ENCODE measurements at regions not wholly inside any gene's neighbourhood (a gene's known extent, or its start where the extent isn't known, plus 50 kb on each side); places are given as distances from the start of the nearest gene placed in this dataset.

DNA sequence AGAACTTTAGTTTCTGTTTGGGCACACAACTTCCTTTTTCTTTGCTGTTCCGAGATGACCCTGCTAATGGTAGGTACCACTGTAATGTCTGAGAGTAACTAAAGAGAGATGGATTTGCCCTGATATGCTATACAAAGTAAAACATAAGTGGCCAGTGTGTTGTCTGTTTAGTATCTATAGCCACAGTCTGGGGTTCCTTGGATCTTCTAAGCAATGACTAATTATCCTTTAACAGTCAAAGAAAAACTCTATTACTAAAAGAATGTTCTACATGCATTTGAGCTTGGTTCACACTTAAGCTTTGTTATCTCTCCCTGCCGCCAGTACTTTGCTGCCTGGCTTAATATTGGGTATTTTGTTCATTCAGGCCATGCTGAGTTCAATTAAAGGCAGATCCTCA is 1051.9 kb upstream of the FLRT2 start:
- no peak for TF ChIP-seq POLR2A (IDR thresholded peaks at IDR 0.05; ENCODE audit: low read depth, low read length)
- TF ChIP-seq TAF1 (IDR thresholded peaks at IDR 0.05; ENCODE audit: low read depth, low read length): no peak
- TF ChIP-seq POLR2AphosphoS5 (IDR thresholded peaks at IDR 0.05; ENCODE audit: low read depth, low read length): no peak
- no peak for TF ChIP-seq SPI1 (IDR thresholded peaks at IDR 0.05; ENCODE audit: low read depth, low read length)

Data from GM12891 (cell line).